ENCODE measurements at regions not wholly inside any gene's neighbourhood (a gene's known extent, or its start where the extent isn't known, plus 50 kb on each side); places are given as distances from the start of the nearest gene placed in this dataset.

DNA sequence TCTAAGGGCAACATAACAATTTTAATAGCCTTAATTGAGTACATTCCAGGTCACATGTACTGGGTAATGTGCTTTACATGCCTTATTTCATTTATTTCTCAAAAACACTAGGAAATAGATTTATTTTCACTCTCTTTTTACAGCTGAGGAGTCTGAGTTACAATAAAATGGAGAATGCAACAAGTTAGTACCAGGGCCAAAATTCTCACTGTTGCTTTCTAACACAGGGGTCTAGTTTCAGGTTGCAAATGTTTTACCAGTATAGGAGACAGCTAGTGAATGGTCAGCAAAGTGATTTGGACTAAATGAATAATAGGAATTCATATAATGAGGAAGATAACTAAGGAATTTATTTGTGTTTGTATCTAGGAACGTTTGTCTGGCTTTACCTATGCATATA, 137.3 kb downstream of the RASSF9 start:
- H3K9me3 ChIP-seq (ENCODE audit: insufficient read depth, low read depth, low read length), result no peaks in the 10 kb centered on the region
- H2AFZ ChIP-seq (ENCODE audit: low read length), result no peak overlapping the region
- no peak overlapping the region for H3K4me2 ChIP-seq (ENCODE audit: low read depth, low read length, poor library complexity, severe bottlenecking)
- no peaks in the 10 kb centered on the region for H3K36me3 ChIP-seq (ENCODE audit: insufficient read depth, low read length)
- TF ChIP-seq CTCF (conservative IDR thresholded peaks at IDR 0.05; ENCODE audit: low read length) (no peak), EZH2phosphoT487 (IDR thresholded peaks at IDR 0.05; ENCODE audit: borderline replicate concordance) (no peak)
- H4K20me1 ChIP-seq (ENCODE audit: insufficient read depth, low read length, poor library complexity, severe bottlenecking), result no peaks in the 10 kb centered on the region
- H3K4me3 ChIP-seq (ENCODE audit: low read length, poor library complexity, severe bottlenecking), result no peak overlapping the region
- no peak overlapping the region for H3K9ac ChIP-seq (ENCODE audit: low read depth, low read length, poor library complexity, severe bottlenecking)
- no peaks in the 10 kb centered on the region for H3F3A ChIP-seq (ENCODE audit: low read depth)
- H3K9me2 ChIP-seq (replicated peaks; ENCODE audit: low read depth, low read length), result no peaks in the 10 kb centered on the region
- no peaks in the 10 kb centered on the region for H3K27me3 ChIP-seq (ENCODE audit: insufficient read depth, low read length, poor library complexity, severe bottlenecking)
- H3K79me2 ChIP-seq (ENCODE audit: insufficient read depth, low read length), result no peaks in the 10 kb centered on the region
- H3K4me1 ChIP-seq (ENCODE audit: insufficient read depth, low read length, poor library complexity, severe bottlenecking), result no peaks in the 10 kb centered on the region

DNA sequence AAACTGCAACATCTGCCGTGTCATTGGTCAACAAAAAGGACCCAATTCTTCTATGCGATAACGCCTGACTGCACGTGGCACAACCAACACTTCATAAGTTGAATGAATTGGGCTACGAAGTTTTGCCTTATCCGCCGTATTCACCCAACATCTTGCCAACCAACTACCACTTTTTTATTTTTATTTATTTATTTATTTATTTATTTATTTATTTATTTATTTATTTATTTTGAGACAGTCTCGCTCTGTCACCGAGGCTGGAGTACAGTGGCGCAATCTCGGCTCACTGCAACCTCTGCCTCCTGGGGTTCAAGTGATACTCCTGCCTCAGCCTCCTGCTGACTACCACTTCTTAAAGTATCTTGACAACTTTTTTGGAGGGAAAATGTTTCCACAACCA, 127.4 kb downstream of the RASSF9 start:
- Histone ChIP-seq H3K9me2 (replicated peaks; ENCODE audit: low read depth, low read length) (no peaks in the 10 kb centered on the region), H3K4me3 (ENCODE audit: low read length, poor library complexity, severe bottlenecking) (no peak overlapping the region), H3K9ac (ENCODE audit: low read depth, low read length, poor library complexity, severe bottlenecking) (no peak overlapping the region), H3K79me2 (ENCODE audit: insufficient read depth, low read length) (no peaks in the 10 kb centered on the region), H3K4me1 (ENCODE audit: insufficient read depth, low read length, poor library complexity, severe bottlenecking) (no peaks in the 10 kb centered on the region), H3K36me3 (ENCODE audit: insufficient read depth, low read length) (no peaks in the 10 kb centered on the region), H3K9me3 (ENCODE audit: insufficient read depth, low read depth, low read length) (no peaks in the 10 kb centered on the region), H3K27me3 (ENCODE audit: insufficient read depth, low read length, poor library complexity, severe bottlenecking) (no peaks in the 10 kb centered on the region), H3F3A (ENCODE audit: low read depth) (no peaks in the 10 kb centered on the region), H2AFZ (ENCODE audit: low read length) (no peak overlapping the region), H3K4me2 (ENCODE audit: low read depth, low read length, poor library complexity, severe bottlenecking) (no peak overlapping the region), H4K20me1 (ENCODE audit: insufficient read depth, low read length, poor library complexity, severe bottlenecking) (no peaks in the 10 kb centered on the region)
- TF ChIP-seq EZH2phosphoT487 (IDR thresholded peaks at IDR 0.05; ENCODE audit: borderline replicate concordance) (no peak), CTCF (conservative IDR thresholded peaks at IDR 0.05; ENCODE audit: low read length) (no peak)

- H2AFZ ChIP-seq (ENCODE audit: low read length), result no peak overlapping the region
- TF ChIP-seq CTCF (conservative IDR thresholded peaks at IDR 0.05; ENCODE audit: low read length) (no peak), EZH2phosphoT487 (IDR thresholded peaks at IDR 0.05; ENCODE audit: borderline replicate concordance) (no peak)
- no peak overlapping the region for H3K9ac ChIP-seq (ENCODE audit: low read depth, low read length, poor library complexity, severe bottlenecking)
- H3K4me1 ChIP-seq (ENCODE audit: insufficient read depth, low read length, poor library complexity, severe bottlenecking), result no peaks in the 10 kb centered on the region
- no peak overlapping the region for H3K4me3 ChIP-seq (ENCODE audit: low read length, poor library complexity, severe bottlenecking)
- H3K36me3 ChIP-seq (ENCODE audit: insufficient read depth, low read length), result no peaks in the 10 kb centered on the region
- no peaks in the 10 kb centered on the region for H3K9me2 ChIP-seq (replicated peaks; ENCODE audit: low read depth, low read length)
- H3K27me3 ChIP-seq (ENCODE audit: insufficient read depth, low read length, poor library complexity, severe bottlenecking), result no peaks in the 10 kb centered on the region
- H3F3A ChIP-seq (ENCODE audit: low read depth), result no peaks in the 10 kb centered on the region
- H4K20me1 ChIP-seq (ENCODE audit: insufficient read depth, low read length, poor library complexity, severe bottlenecking), result no peaks in the 10 kb centered on the region
- no peaks in the 10 kb centered on the region for H3K79me2 ChIP-seq (ENCODE audit: insufficient read depth, low read length)
- no peaks in the 10 kb centered on the region for H3K9me3 ChIP-seq (ENCODE audit: insufficient read depth, low read depth, low read length)
- H3K4me2 ChIP-seq (ENCODE audit: low read depth, low read length, poor library complexity, severe bottlenecking), result no peak overlapping the region
These were observed 124.3 kb downstream of the RASSF9 start for GRCh38 chr12:85711735-85712390.

Data from Loucy (cell line).